Lower leg skin (tissue), 3 donors: ENCODE measurements at regions not wholly inside any gene's neighbourhood (a gene's known extent, or its start where the extent isn't known, plus 50 kb on each side); places are given as distances from the start of the nearest gene placed in this dataset.

ENCODE experiments used
- CTCF ChIP-seq, 3 donors: fragments of 450-650 bp; IDR thresholded peaks; one replicate each; pipeline ENCODE4 v1.5.1; 2016; ENCODE audit warnings: antibody characterized with exemption in 3 of 3, mild to moderate bottlenecking in 3 of 3, moderate library complexity in 2 of 3
- POLR2A ChIP-seq, 2 donors: fragments of 450-650 bp; IDR thresholded peaks; one replicate each; pipeline ENCODE4 v1.6.1; 2016 to 2017; ENCODE audit warnings: antibody characterized with exemption in 2 of 2, mild to moderate bottlenecking in 1 of 2, moderate library complexity in 1 of 2

GRCh38 chr1:83625646-83626045 is 373.3 kb downstream of the TTLL7 start:
- TF ChIP-seq CTCF (IDR thresholded peaks at IDR 0.05): no peak
- TF ChIP-seq POLR2A (IDR thresholded peaks at IDR 0.05): no peak
